ENCODE measurements at regions not wholly inside any gene's neighbourhood (a gene's known extent, or its start where the extent isn't known, plus 50 kb on each side); places are given as distances from the start of the nearest gene placed in this dataset.

- H4K20me1 ChIP-seq (ENCODE audit: insufficient read depth, low read length): no peaks in the 10 kb centered on the region
- no peak overlapping the region for H3K4me3 ChIP-seq (replicated peaks in 1 of 3; ENCODE audit: insufficient read depth in 1 of 3, low read depth in 2 of 3, low read length in 3 of 3)
- ChIA-PET CTCF (ENCODE audit: low intra/inter-chr PET ratio, low total read pairs) (no interaction called here), POLR2A (no interaction called here)
- 0 out of 2 replicates have a peak, but pooled peaks cover under 1% of the 10 kb centered on the region for H3K9me3 ChIP-seq (ENCODE audit: low read length)
- H2AFZ ChIP-seq (ENCODE audit: low read length): no peak overlapping the region
- DNase-seq (ENCODE audit: low spot score) (no peak), FAIRE-seq (no peak), ATAC-seq (no peak)
- intact Hi-C loops (cut with micrococcal nuclease; ENCODE audit: unreplicated experiment) (no loop called here), in situ Hi-C loops (cut with HindIII; ENCODE audit: extremely low pct_ligation_motif_present, low pct_unique_long_range_greater_than_20kb) (no loop called here)
- no peaks in the 10 kb centered on the region for H3K4me1 ChIP-seq (ENCODE audit: insufficient read depth, low read length)
- TF ChIP-seq ARID4A (CRISPR knock-in tag; IDR thresholded peaks at IDR 0.05; ENCODE audit: borderline replicate concordance): no peak
- no peak for TF ChIP-seq ELF4 (CRISPR knock-in tag; IDR thresholded peaks at IDR 0.05; ENCODE audit: borderline replicate concordance)
- no peak for TF ChIP-seq ZFP41 (CRISPR knock-in tag; IDR thresholded peaks at IDR 0.05; ENCODE audit: borderline replicate concordance)
- TF ChIP-seq ZNF629 (CRISPR knock-in tag; conservative IDR thresholded peaks at IDR 0.05): no peak
- TF ChIP-seq ZNF138 (CRISPR knock-in tag; IDR thresholded peaks at IDR 0.05; ENCODE audit: low read depth): no peak
- H3K79me2 ChIP-seq (ENCODE audit: insufficient read depth, low read length): no peaks in the 10 kb centered on the region
- no peak overlapping the region for H3K9ac ChIP-seq (ENCODE audit: insufficient read depth, low read depth, low read length)
- no TSS peak for BruUV-seq (replicated peaks)
- no peaks in the 10 kb centered on the region for H3K36me3 ChIP-seq (replicated peaks in 1 of 2; ENCODE audit: control insufficient read depth in 1 of 2, insufficient read depth in 2 of 2, low read length in 2 of 2)
- H3K4me2 ChIP-seq (ENCODE audit: low read depth, low read length): no peak overlapping the region
- no peaks in the 10 kb centered on the region for H3K27me3 ChIP-seq (ENCODE audit: control insufficient read depth in 1 of 2, insufficient read depth in 2 of 2, low read length in 2 of 2)
- 0% methylated on average over 1 of the region's 1 CpG for WGBS (ENCODE audit: low lambda C conversion rate)
- H3K27ac ChIP-seq (ENCODE audit: extremely low read length, insufficient read depth, low read length): no peak overlapping the region
Observed at GRCh38 chr4:150021483-150021882, 56.8 kb upstream of the DCLK2 start.
